NT2/D1 (cell line): ENCODE measurements at regions not wholly inside any gene's neighbourhood (a gene's known extent, or its start where the extent isn't known, plus 50 kb on each side); places are given as distances from the start of the nearest gene placed in this dataset.

ENCODE experiments used
- SUZ12 ChIP-seq: IDR thresholded peaks from 2 replicates; pipeline ENCODE4 v1.6.1; 2011; ENCODE audit not compliant: insufficient read length, insufficient read depth; ENCODE audit errors: extremely low read depth
- YY1 ChIP-seq: IDR thresholded peaks from 2 replicates; pipeline ENCODE4 v1.6.1; 2011; ENCODE audit not compliant: insufficient read length, insufficient read depth
- ZNF274 ChIP-seq: IDR thresholded peaks from 2 replicates; pipeline ENCODE4 v1.6.1; 2011; ENCODE audit warnings: mild to moderate bottlenecking, low read depth, low read length

GRCh38 chr16:72278301-72278700 is 106.3 kb upstream of the PMFBP1 start:
- TF ChIP-seq YY1, result no peak
- no peak for TF ChIP-seq SUZ12
- no peak for TF ChIP-seq ZNF274
